Hepatocyte (in vitro differentiated cells): ENCODE measurements at regions not wholly inside any gene's neighbourhood (a gene's known extent, or its start where the extent isn't known, plus 50 kb on each side); places are given as distances from the start of the nearest gene placed in this dataset.

ENCODE experiments used
- DNase-seq: peaks from one replicate; pipeline ENCODE4 v3.0.0-alpha.2; 2016; ENCODE audit warnings: low spot score
- H2AFZ ChIP-seq: fragments of 200-600 bp; sonication (generic); 2 replicates; pipeline ENCODE4 v1.6.0; 2016; ENCODE audit warnings: antibody characterized with exemption, mild to moderate bottlenecking
- H3K27ac ChIP-seq: fragments of 200-600 bp; sonication (generic); 2 replicates; pipeline ENCODE4 v1.5.1; 2016; ENCODE audit warnings: mild to moderate bottlenecking
- H3K27me3 ChIP-seq: fragments of 200-600 bp; sonication (generic); 2 replicates; pipeline ENCODE4 v1.6.1; 2016
- H3K36me3 ChIP-seq: fragments of 200-600 bp; sonication (generic); replicated peaks from 2 replicates; pipeline ENCODE4 v1.5.1; 2016; ENCODE audit warnings: low read depth; ENCODE audit not compliant: insufficient read depth
- H3K4me1 ChIP-seq: fragments of 200-600 bp; sonication (generic); 2 replicates; pipeline ENCODE4 v1.5.1; 2016; ENCODE audit warnings: mild to moderate bottlenecking, moderate library complexity; ENCODE audit not compliant: insufficient read depth
- H3K4me2 ChIP-seq: fragments of 200-600 bp; sonication (generic); 2 replicates; pipeline ENCODE4 v1.6.0; 2016
- H3K4me3 ChIP-seq: fragments of 200-600 bp; sonication (generic); 2 replicates; pipeline ENCODE4 v1.5.1; 2016; ENCODE audit warnings: mild to moderate bottlenecking
- H3K79me2 ChIP-seq: fragments of 200-600 bp; sonication (generic); 2 replicates; pipeline ENCODE4 v1.6.0; 2017; ENCODE audit warnings: mild to moderate bottlenecking
- H3K9me2 ChIP-seq: fragments of 200-600 bp; sonication (generic); replicated peaks from 2 replicates; pipeline ENCODE4 v1.6.0; 2017; ENCODE audit warnings: mild to moderate bottlenecking; ENCODE audit not compliant: insufficient read depth
- H3K9me3 ChIP-seq: fragments of 200-600 bp; sonication (generic); 2 replicates; pipeline ENCODE4 v1.5.1; 2016; ENCODE audit warnings: low read depth, mild to moderate bottlenecking
- H4K20me1 ChIP-seq: fragments of 200-600 bp; sonication (generic); 2 replicates; pipeline ENCODE4 v1.6.0; 2016; ENCODE audit warnings: mild to moderate bottlenecking; ENCODE audit not compliant: insufficient read depth, poor library complexity, severe bottlenecking
- EZH2 ChIP-seq: fragments of 200-600 bp; sonication (generic); IDR thresholded peaks from 2 replicates; pipeline ENCODE4 v1.6.1; 2016; ENCODE audit warnings: antibody characterized with exemption, mild to moderate bottlenecking, borderline replicate concordance
- EZH2phosphoT487 ChIP-seq: fragments of 200-600 bp; sonication (generic); IDR thresholded peaks from one replicate; pipeline ENCODE4 v1.6.1; 2018; ENCODE audit warnings: antibody characterized with exemption, mild to moderate bottlenecking, low read depth, moderate library complexity; ENCODE audit not compliant: unreplicated experiment, severe bottlenecking
- WGBS: methylation state at CpG from one replicate; pipeline ENCODE4 v1.1.6; 2016; ENCODE audit warnings: low lambda C conversion rate; ENCODE audit errors: missing lambda C conversion rate; 5-methylcytosine and 5-hydroxymethylcytosine counted together
- TF ChIP-seq, protein P1 (sequence below): fragments of 200-600 bp; sonication (generic); IDR thresholded peaks from 2 replicates; pipeline ENCODE4 v1.5.1; 2016; ENCODE audit warnings: antibody characterized with exemption, mild to moderate bottlenecking; ENCODE audit not compliant: poor library complexity

DNA sequence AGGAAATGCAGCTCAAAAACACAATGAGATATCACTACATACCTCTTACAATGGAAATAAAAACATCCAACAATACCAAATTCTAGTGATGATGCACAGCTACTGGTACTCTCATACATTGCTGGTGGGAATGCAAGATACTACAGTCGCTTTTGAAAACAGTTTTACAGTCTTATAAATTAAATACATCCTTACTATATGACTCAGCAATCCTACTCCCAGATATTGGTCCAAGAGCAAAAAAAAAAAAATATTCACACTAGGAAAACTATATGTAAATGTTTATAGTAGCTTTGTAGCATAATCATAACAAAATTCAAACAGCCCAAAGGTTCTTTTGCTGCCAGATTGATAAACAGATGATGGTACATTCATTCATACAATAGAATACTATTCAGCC, 217.4 kb upstream of the FAM83B start:
- H3K9me2 ChIP-seq = no peaks in the 10 kb centered on the region
- no peak for TF ChIP-seq EZH2phosphoT487

DNA sequence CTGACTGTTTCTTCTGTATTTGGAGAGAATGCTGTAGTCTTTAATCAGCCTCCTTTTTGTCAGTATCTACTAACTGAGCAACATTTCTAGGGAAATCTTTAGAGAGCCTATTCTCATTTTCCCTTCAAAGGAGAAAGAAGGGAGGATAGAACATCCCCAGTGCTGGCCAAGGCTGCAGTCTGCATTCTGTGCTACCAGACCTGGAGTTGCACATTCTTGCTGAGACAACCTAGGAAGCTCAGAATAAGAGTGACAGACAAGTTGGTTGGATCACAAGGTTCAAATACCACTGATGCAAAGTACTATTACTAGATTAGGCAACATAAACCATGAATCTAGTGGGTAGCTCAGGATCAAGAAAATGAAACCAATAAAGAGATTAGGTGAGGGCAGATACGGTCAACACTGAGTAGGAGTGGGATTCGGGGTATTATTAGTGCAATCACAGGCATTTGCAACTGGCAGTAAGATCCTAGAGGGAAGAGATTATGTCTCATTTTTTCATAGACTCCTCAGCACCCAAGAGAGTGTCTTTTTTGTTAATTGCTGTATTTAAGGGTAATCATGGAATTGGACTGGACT, 213.5 kb upstream of the FAM83B start:
- H3K4me2 ChIP-seq = peak overlapping the region; percentile 60
- H3K27me3 ChIP-seq = no peaks in the 10 kb centered on the region
- no peak for TF ChIP-seq EZH2phosphoT487
- no peak for TF ChIP-seq EZH2
- no peak overlapping the region for H3K4me3 ChIP-seq
- no peaks in the 10 kb centered on the region for H3K36me3 ChIP-seq
- no peaks in the 10 kb centered on the region for H4K20me1 ChIP-seq
- H3K9me3 ChIP-seq = no peaks in the 10 kb centered on the region
- peaks cover 4% of the 10 kb centered on the region for H3K4me1 ChIP-seq
- H2AFZ ChIP-seq = no peak overlapping the region
- 55% methylated on average over 2 of the region's 2 CpGs for WGBS
- no peaks in the 10 kb centered on the region for H3K79me2 ChIP-seq
- peak overlapping the region; percentile 25 for H3K27ac ChIP-seq
- no peak for DNase-seq
- no peaks in the 10 kb centered on the region for H3K9me2 ChIP-seq

More for the DNA sequence above, 217.4 kb upstream of the FAM83B start:
- WGBS = 77% methylated on average over 1 of the region's 1 CpG
- Histone ChIP-seq H3K36me3 (no peaks in the 10 kb centered on the region), H3K4me3 (no peak overlapping the region), H4K20me1 (no peaks in the 10 kb centered on the region), H3K27me3 (no peaks in the 10 kb centered on the region), H3K4me2 (no peak overlapping the region), H2AFZ (no peak overlapping the region), H3K4me1 (peaks cover 4% of the 10 kb centered on the region), H3K79me2 (no peaks in the 10 kb centered on the region), H3K27ac (no peak overlapping the region), H3K9me3 (no peaks in the 10 kb centered on the region)
- DNase-seq = no peak

DNA sequence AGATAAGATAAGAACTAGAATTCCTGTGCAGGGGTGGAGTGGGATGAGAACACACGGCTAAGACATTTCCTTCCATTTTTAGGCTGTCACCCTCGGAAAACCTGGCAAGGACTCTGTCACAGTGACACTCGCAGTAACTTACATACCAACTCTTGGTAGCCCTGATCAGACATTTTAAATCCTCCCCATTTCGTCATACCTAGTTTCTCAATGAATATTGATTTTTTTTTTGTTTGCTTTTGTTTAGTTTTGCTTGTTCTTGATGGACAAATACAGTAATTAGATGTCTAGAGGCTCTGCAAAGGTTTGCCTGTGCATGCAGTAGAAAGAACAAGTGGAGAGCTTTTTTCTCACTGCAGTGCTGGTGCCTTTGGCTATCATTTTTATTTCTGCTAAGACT, 213.0 kb upstream of the FAM83B start:
- no peaks in the 10 kb centered on the region for H3K27me3 ChIP-seq
- H3K4me1 ChIP-seq = peaks cover 4% of the 10 kb centered on the region
- WGBS = 44% methylated on average over 4 of the region's 4 CpGs
- no peaks in the 10 kb centered on the region for H3K36me3 ChIP-seq
- H3K4me3 ChIP-seq = no peak overlapping the region
- no peak overlapping the region for H2AFZ ChIP-seq
- no peaks in the 10 kb centered on the region for H3K9me2 ChIP-seq
- no peaks in the 10 kb centered on the region for H3K9me3 ChIP-seq
- no peaks in the 10 kb centered on the region for H3K79me2 ChIP-seq
- H4K20me1 ChIP-seq = no peaks in the 10 kb centered on the region
- H3K27ac ChIP-seq = peak overlapping the region; percentile 25
- peak; percentile 23 for DNase-seq
- no peak for TF ChIP-seq EZH2
- no peak for TF ChIP-seq EZH2phosphoT487
- TF ChIP-seq, protein P1, sequence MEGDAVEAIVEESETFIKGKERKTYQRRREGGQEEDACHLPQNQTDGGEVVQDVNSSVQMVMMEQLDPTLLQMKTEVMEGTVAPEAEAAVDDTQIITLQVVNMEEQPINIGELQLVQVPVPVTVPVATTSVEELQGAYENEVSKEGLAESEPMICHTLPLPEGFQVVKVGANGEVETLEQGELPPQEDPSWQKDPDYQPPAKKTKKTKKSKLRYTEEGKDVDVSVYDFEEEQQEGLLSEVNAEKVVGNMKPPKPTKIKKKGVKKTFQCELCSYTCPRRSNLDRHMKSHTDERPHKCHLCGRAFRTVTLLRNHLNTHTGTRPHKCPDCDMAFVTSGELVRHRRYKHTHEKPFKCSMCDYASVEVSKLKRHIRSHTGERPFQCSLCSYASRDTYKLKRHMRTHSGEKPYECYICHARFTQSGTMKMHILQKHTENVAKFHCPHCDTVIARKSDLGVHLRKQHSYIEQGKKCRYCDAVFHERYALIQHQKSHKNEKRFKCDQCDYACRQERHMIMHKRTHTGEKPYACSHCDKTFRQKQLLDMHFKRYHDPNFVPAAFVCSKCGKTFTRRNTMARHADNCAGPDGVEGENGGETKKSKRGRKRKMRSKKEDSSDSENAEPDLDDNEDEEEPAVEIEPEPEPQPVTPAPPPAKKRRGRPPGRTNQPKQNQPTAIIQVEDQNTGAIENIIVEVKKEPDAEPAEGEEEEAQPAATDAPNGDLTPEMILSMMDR = no peak
- peak overlapping the region; percentile 60 for H3K4me2 ChIP-seq

DNA sequence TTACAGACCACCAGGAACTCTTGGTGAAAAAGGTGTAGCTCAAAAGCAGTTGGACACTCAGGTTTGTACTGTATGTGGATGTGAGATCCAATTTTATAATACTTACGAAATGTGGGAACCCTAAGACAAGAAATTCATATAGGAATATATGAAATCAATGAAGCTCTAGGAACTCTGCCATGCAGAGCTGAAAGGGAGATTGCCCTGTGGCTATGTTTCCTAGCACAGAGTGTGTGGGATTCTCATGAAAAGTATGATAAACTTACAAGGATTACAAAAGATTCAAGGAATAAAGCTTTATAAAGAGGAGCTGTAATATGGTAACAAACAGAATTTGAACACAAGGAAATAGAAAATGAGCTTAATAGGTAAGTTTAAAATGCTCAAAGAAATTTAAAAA, 205.7 kb upstream of the FAM83B start:
- no peak overlapping the region for H3K4me2 ChIP-seq
- no peaks in the 10 kb centered on the region for H3K79me2 ChIP-seq
- no peak overlapping the region for H2AFZ ChIP-seq
- no peak for DNase-seq
- no peaks in the 10 kb centered on the region for H3K36me3 ChIP-seq
- no peak overlapping the region for H3K27ac ChIP-seq
- no peaks in the 10 kb centered on the region for H3K9me3 ChIP-seq
- TF ChIP-seq, protein P1 = no peak
- TF ChIP-seq EZH2 = no peak
- TF ChIP-seq EZH2phosphoT487 = no peak
- no peaks in the 10 kb centered on the region for H3K4me1 ChIP-seq
- H3K27me3 ChIP-seq = no peaks in the 10 kb centered on the region
- whole genome bisulfite sequencing = 100% methylated on average over 1 of the region's 1 CpG
- no peak overlapping the region for H3K4me3 ChIP-seq
- no peaks in the 10 kb centered on the region for H4K20me1 ChIP-seq
- no peaks in the 10 kb centered on the region for H3K9me2 ChIP-seq
